HG02610 (cell line): ENCODE measurements at regions not wholly inside any gene's neighbourhood (a gene's known extent, or its start where the extent isn't known, plus 50 kb on each side); places are given as distances from the start of the nearest gene placed in this dataset.
"Not testable (repeated sequence)": the region's sequence is repeated elsewhere in the genome, so short reads cannot be mapped to it uniquely, and the experiment has no call there.

ENCODE experiments used
- ATAC-seq: cut with Tn5 transposase; IDR thresholded peaks from one replicate; pipeline ENCODE4 v1.9.1; 2021; ENCODE audit warnings: mild to moderate bottlenecking, moderate library complexity; ENCODE audit not compliant: unreplicated experiment

GRCh38 chr7:137110535-137110934, 233.0 kb downstream of the PTN start:
- no peak for ATAC-seq

GRCh38 chr7:137110091-137110509, 233.4 kb downstream of the PTN start:
- no peak for ATAC-seq

GRCh38 chr7:137107802-137108201, 235.7 kb downstream of the PTN start:
- not testable (repeated sequence) for ATAC-seq

- not testable (repeated sequence) for ATAC-seq
Measured at GRCh38 chr7:137103526-137103925, 235.1 kb downstream of the CHRM2 start.

GRCh38 chr7:137097111-137097510, 228.7 kb downstream of the CHRM2 start:
- ATAC-seq, result no peak

GRCh38 chr7:137096607-137097006, 228.2 kb downstream of the CHRM2 start:
- no peak for ATAC-seq

GRCh38 chr7:137093198-137093597, 224.7 kb downstream of the CHRM2 start:
- ATAC-seq, result no peak

- ATAC-seq, result no peak
Measured at GRCh38 chr7:137091396-137091795, 222.9 kb downstream of the CHRM2 start.

- no peak for ATAC-seq
Measured at GRCh38 chr7:137086896-137087295, 218.4 kb downstream of the CHRM2 start.

GRCh38 chr7:137084607-137085380, 216.3 kb downstream of the CHRM2 start:
- ATAC-seq, result no peak

GRCh38 chr7:137082391-137082790, 213.9 kb downstream of the CHRM2 start:
- no peak for ATAC-seq

GRCh38 chr7:137081321-137082093, 213.1 kb downstream of the CHRM2 start:
- ATAC-seq, result no peak

- peak; percentile 70 for ATAC-seq
Measured at GRCh38 chr7:137080516-137081203, 212.2 kb downstream of the CHRM2 start.

- ATAC-seq, result no peak
Measured at GRCh38 chr7:137078781-137079180, 210.3 kb downstream of the CHRM2 start.

- no peak for ATAC-seq
Measured at GRCh38 chr7:137074391-137075030, 206.1 kb downstream of the CHRM2 start.

GRCh38 chr7:137073571-137074325, 205.3 kb downstream of the CHRM2 start:
- no peak for ATAC-seq
